ENCODE measurements at regions not wholly inside any gene's neighbourhood (a gene's known extent, or its start where the extent isn't known, plus 50 kb on each side); places are given as distances from the start of the nearest gene placed in this dataset.

DNA sequence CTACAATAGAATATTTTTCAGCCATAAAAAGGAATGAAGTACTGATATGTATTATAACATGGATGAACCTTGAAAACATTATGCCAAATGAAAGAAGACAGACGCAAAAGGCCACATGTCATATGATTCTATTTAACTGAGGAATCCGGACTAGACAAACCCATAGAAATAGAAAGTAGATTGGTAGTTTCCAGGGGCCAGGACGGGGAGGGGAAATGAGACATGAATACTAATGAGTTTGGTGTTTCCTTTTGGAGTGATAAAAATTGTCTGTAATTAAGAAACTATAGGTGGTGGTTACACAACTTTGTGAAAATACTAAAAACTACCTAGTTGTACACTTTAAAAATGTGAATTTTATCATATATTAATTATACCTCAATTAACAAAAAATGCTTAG, 247.6 kb downstream of the BCAT1 start:
- TF ChIP-seq POLR2A (IDR thresholded peaks at IDR 0.05; ENCODE audit: low read depth, low read length) (no peak), TAF1 (IDR thresholded peaks at IDR 0.05; ENCODE audit: borderline replicate concordance, low read depth, low read length) (no peak), POLR2AphosphoS5 (IDR thresholded peaks at IDR 0.05; ENCODE audit: low read depth, low read length) (no peak)
- FAIRE-seq, result no peak
- no peak for DNase-seq (ENCODE audit: insufficient read length)

- TF ChIP-seq POLR2AphosphoS5 (IDR thresholded peaks at IDR 0.05; ENCODE audit: low read depth, low read length) (no peak), TAF1 (IDR thresholded peaks at IDR 0.05; ENCODE audit: borderline replicate concordance, low read depth, low read length) (no peak), POLR2A (IDR thresholded peaks at IDR 0.05; ENCODE audit: low read depth, low read length) (no peak)
- FAIRE-seq (no peak), DNase-seq (ENCODE audit: insufficient read length) (no peak)
Measured at GRCh38 chr12:24698972-24699371, 249.9 kb downstream of the BCAT1 start.

DNA sequence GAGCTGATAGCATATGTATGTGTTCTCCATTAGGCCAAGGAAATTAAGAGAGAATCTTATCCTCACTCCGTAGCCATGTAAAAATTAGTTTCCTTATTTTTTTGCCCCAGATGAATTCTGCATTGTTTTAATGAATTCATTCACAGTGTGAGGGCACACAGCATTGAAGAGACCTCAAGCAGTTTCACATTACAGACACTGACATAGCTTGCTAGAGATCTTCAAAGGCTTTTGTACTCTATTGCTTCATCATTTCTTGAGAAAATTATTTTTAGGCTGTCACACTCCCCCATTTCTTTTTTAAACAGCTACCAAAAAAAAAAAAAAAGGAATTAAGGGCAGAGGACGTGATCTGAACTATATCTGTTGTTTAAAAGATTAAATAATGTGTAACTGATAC, 251.1 kb downstream of the BCAT1 start:
- no peak for DNase-seq (ENCODE audit: insufficient read length)
- no peak for FAIRE-seq
- TF ChIP-seq POLR2A (IDR thresholded peaks at IDR 0.05; ENCODE audit: low read depth, low read length) (no peak), POLR2AphosphoS5 (IDR thresholded peaks at IDR 0.05; ENCODE audit: low read depth, low read length) (no peak), TAF1 (IDR thresholded peaks at IDR 0.05; ENCODE audit: borderline replicate concordance, low read depth, low read length) (no peak)

DNA sequence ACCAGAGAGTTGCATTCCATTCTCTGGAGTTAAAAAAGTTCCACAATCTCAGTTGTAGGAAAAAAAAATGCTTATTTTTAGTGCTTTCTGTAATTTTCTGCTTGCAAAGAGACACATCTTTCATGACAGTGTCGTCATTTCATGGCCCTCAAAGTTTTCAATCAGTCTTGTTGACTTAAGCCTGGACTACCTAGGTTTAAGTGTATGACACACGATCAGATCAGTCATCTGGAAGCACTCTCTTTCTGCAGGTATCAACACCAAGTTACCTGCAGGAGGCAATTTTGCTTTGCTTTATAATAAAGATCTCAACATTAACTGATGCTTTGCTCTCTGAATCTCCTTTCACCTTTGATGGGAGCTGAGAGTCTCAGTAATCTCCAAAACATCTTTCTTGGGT, 251.6 kb downstream of the BCAT1 start:
- DNase-seq (ENCODE audit: insufficient read length), result no peak
- FAIRE-seq, result no peak
- TF ChIP-seq TAF1 (IDR thresholded peaks at IDR 0.05; ENCODE audit: borderline replicate concordance, low read depth, low read length) (no peak), POLR2A (IDR thresholded peaks at IDR 0.05; ENCODE audit: low read depth, low read length) (no peak), POLR2AphosphoS5 (IDR thresholded peaks at IDR 0.05; ENCODE audit: low read depth, low read length) (no peak)

DNA sequence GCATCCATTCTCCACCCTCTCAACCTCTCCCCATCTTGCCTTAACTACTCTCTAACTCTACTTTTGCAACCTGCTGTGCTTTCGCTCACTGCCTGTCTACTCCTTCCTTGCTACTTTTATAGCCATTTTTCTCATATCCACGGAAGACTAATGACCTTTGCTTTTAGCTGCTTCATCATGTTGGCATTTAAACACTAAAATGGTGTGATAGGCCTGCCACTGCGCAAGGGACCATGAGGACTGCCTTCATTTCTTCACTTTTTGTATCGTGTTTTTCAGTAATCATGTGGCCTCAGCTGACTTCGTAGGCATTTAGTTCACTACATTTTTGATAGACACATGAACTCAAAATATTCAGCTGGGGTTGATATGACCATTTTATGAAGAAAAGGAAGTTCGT, 252.1 kb downstream of the BCAT1 start:
- TF ChIP-seq POLR2A (IDR thresholded peaks at IDR 0.05; ENCODE audit: low read depth, low read length), result no peak
- no peak for FAIRE-seq
- DNase-seq (ENCODE audit: insufficient read length), result no peak

GRCh38 chr12:24695657-24696329, 253.1 kb downstream of the BCAT1 start:
- FAIRE-seq (no peak), DNase-seq (ENCODE audit: insufficient read length) (no peak)
- TF ChIP-seq TAF1 (IDR thresholded peaks at IDR 0.05; ENCODE audit: borderline replicate concordance, low read depth, low read length) (no peak), POLR2A (IDR thresholded peaks at IDR 0.05; ENCODE audit: low read depth, low read length) (no peak), POLR2AphosphoS5 (IDR thresholded peaks at IDR 0.05; ENCODE audit: low read depth, low read length) (no peak)

- TF ChIP-seq POLR2AphosphoS5 (IDR thresholded peaks at IDR 0.05; ENCODE audit: low read depth, low read length) (no peak), POLR2A (IDR thresholded peaks at IDR 0.05; ENCODE audit: low read depth, low read length) (no peak), TAF1 (IDR thresholded peaks at IDR 0.05; ENCODE audit: borderline replicate concordance, low read depth, low read length) (no peak)
- no peak for FAIRE-seq
- DNase-seq (ENCODE audit: insufficient read length), result no peak
Measured at GRCh38 chr12:24695103-24695502, 253.8 kb downstream of the BCAT1 start.

DNA sequence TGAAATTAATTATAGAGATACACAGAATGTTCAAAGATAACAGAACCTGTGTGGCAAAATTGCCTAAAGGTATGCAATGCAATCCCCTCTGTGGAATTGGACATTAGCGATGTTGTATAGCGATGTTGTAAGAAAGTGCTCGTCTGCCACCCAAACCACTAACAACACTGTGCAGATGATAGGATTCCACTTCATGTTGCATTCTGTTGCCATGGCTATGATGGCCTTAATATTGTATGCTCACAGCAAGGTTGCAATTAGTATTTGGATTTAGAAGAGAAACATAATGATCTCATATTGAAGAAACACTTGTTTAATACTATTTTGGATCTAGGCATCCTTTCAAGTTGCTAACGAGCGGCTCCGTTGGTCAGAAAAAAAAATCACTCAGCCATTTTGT, 260.3 kb downstream of the BCAT1 start:
- TF ChIP-seq POLR2A (IDR thresholded peaks at IDR 0.05; ENCODE audit: low read depth, low read length) (no peak), TAF1 (IDR thresholded peaks at IDR 0.05; ENCODE audit: borderline replicate concordance, low read depth, low read length) (no peak), POLR2AphosphoS5 (IDR thresholded peaks at IDR 0.05; ENCODE audit: low read depth, low read length) (no peak)
- no peak for FAIRE-seq
- DNase-seq (ENCODE audit: insufficient read length), result no peak

DNA sequence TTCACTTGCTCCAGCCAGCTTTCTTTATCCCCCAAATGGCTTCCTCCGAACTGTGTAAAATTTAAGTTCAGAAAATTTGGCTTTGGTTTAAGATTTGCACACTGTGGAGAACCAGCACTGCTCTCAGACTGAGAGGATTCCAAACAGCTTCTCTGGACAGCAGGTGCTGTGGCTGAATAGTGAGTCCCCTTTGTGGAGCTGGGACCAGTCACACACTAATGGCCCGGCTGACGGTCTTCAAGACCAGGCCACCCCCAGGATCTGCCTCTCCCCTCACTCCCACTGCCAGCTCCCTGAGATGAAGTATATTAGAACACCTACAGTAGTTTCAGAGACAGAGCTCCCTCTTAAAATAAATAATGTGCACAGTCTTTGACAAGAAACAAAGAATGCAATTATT, 267.3 kb downstream of the BCAT1 start:
- TF ChIP-seq TAF1 (IDR thresholded peaks at IDR 0.05; ENCODE audit: borderline replicate concordance, low read depth, low read length) (no peak), POLR2AphosphoS5 (IDR thresholded peaks at IDR 0.05; ENCODE audit: low read depth, low read length) (no peak), POLR2A (IDR thresholded peaks at IDR 0.05; ENCODE audit: low read depth, low read length) (no peak)
- DNase-seq (ENCODE audit: insufficient read length) (no peak), FAIRE-seq (no peak)

GRCh38 chr12:24679126-24679525, 269.8 kb downstream of the BCAT1 start:
- DNase-seq (ENCODE audit: insufficient read length) (no peak), FAIRE-seq (no peak)

DNA sequence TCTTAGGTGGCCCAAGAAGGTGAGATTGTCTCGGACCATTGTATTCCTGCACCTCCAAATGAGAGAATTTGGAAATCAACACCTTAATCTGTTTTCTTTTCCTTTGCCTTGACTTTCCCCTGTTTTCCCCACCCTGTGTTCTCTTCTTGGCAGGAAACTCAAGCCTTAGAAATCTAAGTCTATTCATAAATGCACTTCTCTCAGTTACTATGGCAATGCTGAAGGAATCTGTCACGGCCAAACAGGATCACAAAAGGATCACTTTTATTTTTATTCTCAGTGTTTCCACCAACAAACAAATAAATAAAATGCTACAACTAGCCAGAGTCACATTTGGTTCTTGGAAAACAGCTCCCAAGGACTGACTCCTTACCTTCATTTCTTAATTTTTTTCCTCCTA, 270.5 kb downstream of the BCAT1 start:
- FAIRE-seq (no peak), DNase-seq (ENCODE audit: insufficient read length) (no peak)
- no peak for TF ChIP-seq POLR2A (IDR thresholded peaks at IDR 0.05; ENCODE audit: low read depth, low read length)

More at GRCh38 chr12:24679126-24679525, 269.8 kb downstream of the BCAT1 start:
- TF ChIP-seq POLR2AphosphoS5 (IDR thresholded peaks at IDR 0.05; ENCODE audit: low read depth, low read length) (no peak), TAF1 (IDR thresholded peaks at IDR 0.05; ENCODE audit: borderline replicate concordance, low read depth, low read length) (no peak), POLR2A (IDR thresholded peaks at IDR 0.05; ENCODE audit: low read depth, low read length) (no peak)

DNA sequence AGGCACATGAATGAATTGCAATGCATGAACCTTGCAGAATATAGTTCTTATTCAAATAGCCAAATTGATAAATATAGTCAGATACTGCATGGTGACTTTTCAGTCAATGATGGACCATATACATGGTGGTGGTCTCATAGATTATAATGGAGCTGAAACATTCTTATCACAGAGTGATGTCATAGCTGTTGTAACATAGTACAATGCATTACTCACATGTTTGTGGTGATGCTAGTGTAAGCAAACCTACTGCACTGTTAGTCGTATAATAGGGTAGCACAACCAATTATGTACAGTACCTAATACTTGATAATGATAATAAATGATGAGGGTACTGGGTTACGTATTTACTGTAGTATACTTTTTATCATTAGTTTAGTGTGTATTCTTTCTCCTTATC, 280.3 kb downstream of the BCAT1 start:
- TF ChIP-seq POLR2AphosphoS5 (IDR thresholded peaks at IDR 0.05; ENCODE audit: low read depth, low read length) (no peak), TAF1 (IDR thresholded peaks at IDR 0.05; ENCODE audit: borderline replicate concordance, low read depth, low read length) (no peak), POLR2A (IDR thresholded peaks at IDR 0.05; ENCODE audit: low read depth, low read length) (no peak)
- no peak for FAIRE-seq
- no peak for DNase-seq (ENCODE audit: insufficient read length)

Data from GM12892 (cell line).